ENCODE measurements at regions not wholly inside any gene's neighbourhood (a gene's known extent, or its start where the extent isn't known, plus 50 kb on each side); places are given as distances from the start of the nearest gene placed in this dataset.

- no peak for TF ChIP-seq TAF1 (IDR thresholded peaks at IDR 0.05; ENCODE audit: low read depth)
- TF ChIP-seq REST (IDR thresholded peaks at IDR 0.05; ENCODE audit: borderline replicate concordance) = no peak
- no peak for TF ChIP-seq EZH2 (IDR thresholded peaks at IDR 0.05; ENCODE audit: borderline replicate concordance, insufficient read depth, low read length, poor library complexity, severe bottlenecking)
- TF ChIP-seq RAD21 (conservative IDR thresholded peaks at IDR 0.05) = no peak
- TF ChIP-seq POLR2AphosphoS5 (IDR thresholded peaks at IDR 0.05) = no peak
- TF ChIP-seq MXI1 (conservative IDR thresholded peaks at IDR 0.05; ENCODE audit: poor library complexity, severe bottlenecking) = no peak
- TF ChIP-seq EP300 (conservative IDR thresholded peaks at IDR 0.05; ENCODE audit: poor library complexity, severe bottlenecking) = no peak
- no peak for TF ChIP-seq SMC3 (conservative IDR thresholded peaks at IDR 0.05; ENCODE audit: poor library complexity)
- no peak for TF ChIP-seq CTCF (IDR thresholded peaks at IDR 0.05; ENCODE audit: poor library complexity, severe bottlenecking)
- Histone ChIP-seq H3K27me3 (ENCODE audit: insufficient read depth, low read depth, low read length) (no peaks in the 10 kb centered on the region), H3K9me3 (ENCODE audit: low read length) (no peaks in the 10 kb centered on the region), H2AFZ (ENCODE audit: low read depth, low read length) (no peak overlapping the region), H3K9me2 (ENCODE audit: insufficient read depth, low read length) (no peaks in the 10 kb centered on the region), H3K79me2 (replicated peaks; ENCODE audit: insufficient read depth, low read length) (no peaks in the 10 kb centered on the region), H3K4me3 (ENCODE audit: low read length) (no peak overlapping the region), H3F3A (ENCODE audit: insufficient read depth, low read length, poor library complexity, severe bottlenecking) (no peaks in the 10 kb centered on the region), H3K4me2 (ENCODE audit: low read length) (no peak overlapping the region), H3K9ac (ENCODE audit: low read length) (no peak overlapping the region), H3K36me3 (ENCODE audit: insufficient read depth, low read length) (no peaks in the 10 kb centered on the region), H4K20me1 (ENCODE audit: insufficient read depth) (no peaks in the 10 kb centered on the region), H3K27ac (ENCODE audit: low read length) (no peak overlapping the region)
Measured at GRCh38 chr5:52376592-52376991, 411.1 kb upstream of the ITGA1 start.

- H3K9me3 ChIP-seq (ENCODE audit: low read length) = no peaks in the 10 kb centered on the region
- H4K20me1 ChIP-seq (ENCODE audit: insufficient read depth) = no peaks in the 10 kb centered on the region
- no peaks in the 10 kb centered on the region for H3K9me2 ChIP-seq (ENCODE audit: insufficient read depth, low read length)
- H3K36me3 ChIP-seq (ENCODE audit: insufficient read depth, low read length) = no peaks in the 10 kb centered on the region
- H2AFZ ChIP-seq (ENCODE audit: low read depth, low read length) = no peak overlapping the region
- no peak overlapping the region for H3K9ac ChIP-seq (ENCODE audit: low read length)
- no peak for TF ChIP-seq REST (IDR thresholded peaks at IDR 0.05; ENCODE audit: borderline replicate concordance)
- no peaks in the 10 kb centered on the region for H3F3A ChIP-seq (ENCODE audit: insufficient read depth, low read length, poor library complexity, severe bottlenecking)
- H3K4me3 ChIP-seq (ENCODE audit: low read length) = no peak overlapping the region
- no peaks in the 10 kb centered on the region for H3K79me2 ChIP-seq (replicated peaks; ENCODE audit: insufficient read depth, low read length)
- no peak overlapping the region for H3K27ac ChIP-seq (ENCODE audit: low read length)
- H3K4me2 ChIP-seq (ENCODE audit: low read length) = no peak overlapping the region
- no peaks in the 10 kb centered on the region for H3K27me3 ChIP-seq (ENCODE audit: insufficient read depth, low read depth, low read length)
Measured at GRCh38 chr5:52378237-52378636, 409.5 kb upstream of the ITGA1 start.
